Cardiac fibroblast (primary cell): ENCODE measurements at regions not wholly inside any gene's neighbourhood (a gene's known extent, or its start where the extent isn't known, plus 50 kb on each side); places are given as distances from the start of the nearest gene placed in this dataset.

Experiments used
- DNase-seq, 2 donors: peaks; one replicate each; pipeline versions ENCODE4 v3.0.0 to v3.0.0-alpha.2; 2010; ENCODE audit warnings: low read depth in 2 of 2
- H3K4me3 ChIP-seq, 2 donors: replicated peaks in 1 of 2; 1 replicate in 1 of 2; 2 replicates in 1 of 2; pipeline ENCODE4 v1.5.1; 2011; ENCODE audit warnings: low read depth in 2 of 2, low read length in 2 of 2, mild to moderate bottlenecking in 2 of 2, moderate library complexity in 1 of 2
- CTCF ChIP-seq: IDR thresholded peaks from one replicate; pipeline ENCODE4 v1.5.1; 2011; ENCODE audit warnings: low read depth, mild to moderate bottlenecking, low read length, inconsistent platforms

- TF ChIP-seq CTCF = no peak
- no peak for DNase-seq
- H3K4me3 ChIP-seq = no peak overlapping the region
Measured at GRCh38 chr9:129283291-129283691, 105.2 kb upstream of the IER5L start.

DNA sequence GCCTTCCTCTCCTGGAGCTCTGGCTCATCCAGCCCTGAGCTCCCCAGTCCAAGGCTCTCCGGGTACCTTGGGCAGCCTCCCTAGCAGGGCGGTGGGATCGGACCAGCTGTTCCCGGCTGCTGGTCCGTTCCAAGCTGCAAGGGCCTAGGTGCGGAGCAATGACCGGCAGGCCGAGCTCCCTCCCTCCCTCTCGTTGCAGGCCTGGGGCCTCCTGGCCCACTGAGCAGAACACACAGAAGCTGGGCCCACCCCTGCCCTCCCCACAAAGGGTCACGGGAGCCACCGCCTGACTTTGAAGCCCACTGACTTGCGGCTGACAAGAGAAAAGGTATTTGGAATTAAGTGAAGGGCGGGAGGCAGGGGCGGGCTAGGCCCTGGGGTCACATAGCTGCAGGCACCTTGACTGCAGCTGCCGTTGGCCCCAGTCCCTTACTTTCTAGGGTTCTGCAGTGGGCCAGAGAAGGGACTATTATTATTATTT lies 104.7 kb upstream of the IER5L start:
- DNase-seq = no peak
- no peak for TF ChIP-seq CTCF
- H3K4me3 ChIP-seq = no peak overlapping the region

DNA sequence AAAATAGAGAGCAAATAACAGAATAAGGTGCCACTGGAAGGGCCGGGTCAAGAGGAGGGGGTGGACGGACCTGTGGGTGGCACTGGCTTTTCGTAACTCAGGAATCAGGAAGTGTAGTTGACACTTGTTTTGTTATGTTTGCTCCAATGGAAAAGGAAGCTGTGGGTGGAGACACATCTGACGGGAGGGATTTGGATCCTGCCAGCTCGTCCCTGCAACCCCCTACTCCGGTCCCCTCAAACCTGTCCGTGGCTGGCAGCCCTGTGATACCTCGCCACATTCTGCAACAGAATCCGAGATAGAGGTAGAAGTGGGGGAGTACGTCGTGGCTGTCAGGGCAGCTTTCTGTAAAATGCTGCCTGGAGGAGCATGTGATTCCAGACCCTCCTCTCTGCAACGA lies 104.2 kb upstream of the IER5L start:
- no peak for DNase-seq
- no peak overlapping the region for H3K4me3 ChIP-seq

GRCh38 chr9:129281506-129282145 lies 103.6 kb upstream of the IER5L start:
- DNase-seq = no peak
- H3K4me3 ChIP-seq = no peak overlapping the region

More for the DNA sequence above, 104.2 kb upstream of the IER5L start:
- TF ChIP-seq CTCF = no peak

DNA sequence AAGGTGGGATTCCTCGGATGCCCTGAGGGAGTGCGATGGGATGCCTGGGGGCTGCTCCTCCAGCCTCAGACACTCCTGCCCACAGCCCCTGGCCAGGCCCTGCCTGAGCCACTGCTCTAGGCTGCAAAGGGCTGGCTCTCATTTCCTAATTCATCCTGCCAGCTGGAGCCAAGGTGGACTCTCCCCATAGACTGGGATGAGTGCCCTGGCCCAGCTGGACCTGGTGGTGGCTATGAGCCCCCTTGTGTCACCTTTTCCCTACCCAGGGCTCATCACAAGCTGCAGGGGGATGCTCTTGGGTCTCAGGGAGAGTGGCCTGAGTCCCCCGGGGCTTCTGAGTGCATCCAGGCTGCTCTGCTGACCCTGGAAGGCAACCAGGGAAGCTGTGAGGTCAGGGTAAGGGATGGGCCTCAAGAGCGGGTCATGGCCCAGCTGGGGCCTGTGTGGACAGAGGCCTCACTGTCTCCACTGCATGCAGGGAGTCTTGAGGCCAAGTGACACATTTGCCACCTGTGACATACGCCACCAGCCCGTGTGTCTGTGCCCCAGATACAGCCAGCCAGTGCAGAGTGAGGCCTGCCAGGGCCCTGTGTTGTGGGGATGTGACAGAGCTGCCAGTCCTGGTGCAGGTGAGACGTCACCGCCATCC lies 102.7 kb upstream of the IER5L start:
- no peak for DNase-seq

More at GRCh38 chr9:129281506-129282145, 103.6 kb upstream of the IER5L start:
- no peak for TF ChIP-seq CTCF

GRCh38 chr9:129280236-129280622 lies 102.2 kb upstream of the IER5L start:
- no peak overlapping the region for H3K4me3 ChIP-seq
- DNase-seq = no peak
- no peak for TF ChIP-seq CTCF

More for the DNA sequence above, 102.7 kb upstream of the IER5L start:
- TF ChIP-seq CTCF = no peak
- H3K4me3 ChIP-seq = no peak overlapping the region
